ENCODE measurements at regions not wholly inside any gene's neighbourhood (a gene's known extent, or its start where the extent isn't known, plus 50 kb on each side); places are given as distances from the start of the nearest gene placed in this dataset.

DNA sequence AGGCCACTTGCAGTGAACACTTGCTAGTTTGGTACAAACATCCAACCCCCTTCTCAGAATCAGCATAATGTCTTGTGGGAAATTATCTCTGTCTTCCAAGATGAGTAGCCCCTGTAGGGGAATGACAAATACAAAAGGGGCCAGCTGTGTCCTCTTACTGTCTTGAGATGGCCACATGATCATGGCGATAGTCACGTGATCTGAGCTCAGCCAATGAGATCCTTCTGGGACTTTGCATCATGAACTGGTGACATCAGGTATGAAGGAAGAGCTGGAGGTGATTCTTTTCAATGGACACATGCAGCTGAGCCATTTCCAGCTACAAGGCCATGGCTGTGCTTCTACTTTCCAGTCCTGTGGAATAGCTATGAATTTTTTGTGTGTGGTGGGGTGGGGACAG, 206.3 kb downstream of the IRX1 start:
- POLR2A ChIA-PET = no interaction called here
- CTCF ChIA-PET = no interaction called here
- TF ChIP-seq, protein P1, sequence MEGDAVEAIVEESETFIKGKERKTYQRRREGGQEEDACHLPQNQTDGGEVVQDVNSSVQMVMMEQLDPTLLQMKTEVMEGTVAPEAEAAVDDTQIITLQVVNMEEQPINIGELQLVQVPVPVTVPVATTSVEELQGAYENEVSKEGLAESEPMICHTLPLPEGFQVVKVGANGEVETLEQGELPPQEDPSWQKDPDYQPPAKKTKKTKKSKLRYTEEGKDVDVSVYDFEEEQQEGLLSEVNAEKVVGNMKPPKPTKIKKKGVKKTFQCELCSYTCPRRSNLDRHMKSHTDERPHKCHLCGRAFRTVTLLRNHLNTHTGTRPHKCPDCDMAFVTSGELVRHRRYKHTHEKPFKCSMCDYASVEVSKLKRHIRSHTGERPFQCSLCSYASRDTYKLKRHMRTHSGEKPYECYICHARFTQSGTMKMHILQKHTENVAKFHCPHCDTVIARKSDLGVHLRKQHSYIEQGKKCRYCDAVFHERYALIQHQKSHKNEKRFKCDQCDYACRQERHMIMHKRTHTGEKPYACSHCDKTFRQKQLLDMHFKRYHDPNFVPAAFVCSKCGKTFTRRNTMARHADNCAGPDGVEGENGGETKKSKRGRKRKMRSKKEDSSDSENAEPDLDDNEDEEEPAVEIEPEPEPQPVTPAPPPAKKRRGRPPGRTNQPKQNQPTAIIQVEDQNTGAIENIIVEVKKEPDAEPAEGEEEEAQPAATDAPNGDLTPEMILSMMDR (IDR thresholded peaks at IDR 0.05; ENCODE audit: insufficient read depth, low read length, missing control alignments) = no peak

DNA sequence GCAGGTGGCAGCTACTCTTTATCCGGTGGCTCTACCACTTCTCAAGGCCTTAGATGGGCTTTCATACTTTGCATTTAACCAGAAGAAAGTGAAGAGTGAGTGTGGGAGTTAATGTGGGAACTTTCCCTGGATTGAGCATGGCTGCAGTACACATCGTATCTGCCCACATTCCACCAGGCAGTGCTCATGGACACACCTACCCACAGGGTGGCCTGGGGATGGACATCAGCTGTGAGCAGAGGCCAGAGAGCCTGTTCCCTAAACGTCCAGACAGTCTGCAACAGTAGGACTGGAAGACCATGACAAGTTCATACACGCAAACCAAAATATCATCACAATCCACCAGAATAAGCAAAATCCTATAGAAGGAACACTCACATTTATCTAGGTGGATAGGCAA, 213.8 kb downstream of the IRX1 start:
- TF ChIP-seq, protein P1 (IDR thresholded peaks at IDR 0.05; ENCODE audit: insufficient read depth, low read length, missing control alignments) = no peak
- H3K4me3 ChIP-seq (ENCODE audit: low read depth, low read length) = no peak overlapping the region
- POLR2A ChIA-PET = no interaction called here
- DNase-seq (ENCODE audit: low read depth, low spot score) = no peak
- CTCF ChIA-PET = no interaction called here

More for the DNA sequence above, 206.3 kb downstream of the IRX1 start:
- DNase-seq (ENCODE audit: low read depth, low spot score) = no peak
- no peak overlapping the region for H3K4me3 ChIP-seq (ENCODE audit: low read depth, low read length)

DNA sequence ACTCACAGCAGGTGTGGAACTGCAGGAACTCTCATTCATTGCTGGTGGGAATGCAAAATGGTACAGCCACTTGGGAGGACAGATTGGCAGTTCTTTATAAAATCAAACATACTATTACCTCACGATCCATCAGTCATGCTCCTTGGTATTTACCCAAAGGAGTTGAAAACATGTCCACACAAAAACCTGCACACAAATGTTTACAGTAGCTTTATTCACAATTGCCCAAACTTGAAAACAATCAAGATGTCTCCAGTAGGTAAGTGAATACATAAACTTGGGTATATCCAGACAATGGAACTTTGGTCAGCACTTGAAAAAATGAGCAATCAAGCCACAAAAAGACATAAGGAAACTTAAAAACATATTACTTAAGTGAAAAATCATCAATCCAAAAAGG, 215.5 kb downstream of the IRX1 start:
- TF ChIP-seq, protein P1 (IDR thresholded peaks at IDR 0.05; ENCODE audit: insufficient read depth, low read length, missing control alignments) = no peak
- no peak overlapping the region for H3K4me3 ChIP-seq (ENCODE audit: low read depth, low read length)
- ChIA-PET POLR2A (no interaction called here), CTCF (no interaction called here)
- DNase-seq (ENCODE audit: low read depth, low spot score) = no peak

DNA sequence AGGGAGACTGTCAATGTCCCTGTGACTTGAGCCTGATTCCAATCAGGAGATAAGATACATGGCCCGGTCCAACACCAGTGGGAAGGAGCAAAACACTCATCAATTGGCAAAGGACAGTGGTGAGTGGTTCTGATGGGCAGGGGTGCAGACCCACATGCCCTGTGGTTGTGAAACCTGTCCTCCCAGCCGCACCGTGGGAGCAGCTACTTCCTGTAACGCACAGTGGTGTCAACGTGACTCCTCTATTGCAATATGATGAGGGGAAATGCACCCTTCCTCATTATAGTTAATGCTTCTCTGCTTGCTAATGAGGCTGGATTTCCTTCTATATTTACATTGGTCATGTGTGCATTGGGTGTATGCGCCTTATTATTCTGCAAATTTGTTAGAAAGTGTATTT, 223.0 kb downstream of the IRX1 start:
- TF ChIP-seq, protein P1 (IDR thresholded peaks at IDR 0.05; ENCODE audit: insufficient read depth, low read length, missing control alignments) = no peak
- DNase-seq (ENCODE audit: low read depth, low spot score) = no peak
- ChIA-PET POLR2A (no interaction called here), CTCF (no interaction called here)
- H3K4me3 ChIP-seq (ENCODE audit: low read depth, low read length) = no peak overlapping the region

DNA sequence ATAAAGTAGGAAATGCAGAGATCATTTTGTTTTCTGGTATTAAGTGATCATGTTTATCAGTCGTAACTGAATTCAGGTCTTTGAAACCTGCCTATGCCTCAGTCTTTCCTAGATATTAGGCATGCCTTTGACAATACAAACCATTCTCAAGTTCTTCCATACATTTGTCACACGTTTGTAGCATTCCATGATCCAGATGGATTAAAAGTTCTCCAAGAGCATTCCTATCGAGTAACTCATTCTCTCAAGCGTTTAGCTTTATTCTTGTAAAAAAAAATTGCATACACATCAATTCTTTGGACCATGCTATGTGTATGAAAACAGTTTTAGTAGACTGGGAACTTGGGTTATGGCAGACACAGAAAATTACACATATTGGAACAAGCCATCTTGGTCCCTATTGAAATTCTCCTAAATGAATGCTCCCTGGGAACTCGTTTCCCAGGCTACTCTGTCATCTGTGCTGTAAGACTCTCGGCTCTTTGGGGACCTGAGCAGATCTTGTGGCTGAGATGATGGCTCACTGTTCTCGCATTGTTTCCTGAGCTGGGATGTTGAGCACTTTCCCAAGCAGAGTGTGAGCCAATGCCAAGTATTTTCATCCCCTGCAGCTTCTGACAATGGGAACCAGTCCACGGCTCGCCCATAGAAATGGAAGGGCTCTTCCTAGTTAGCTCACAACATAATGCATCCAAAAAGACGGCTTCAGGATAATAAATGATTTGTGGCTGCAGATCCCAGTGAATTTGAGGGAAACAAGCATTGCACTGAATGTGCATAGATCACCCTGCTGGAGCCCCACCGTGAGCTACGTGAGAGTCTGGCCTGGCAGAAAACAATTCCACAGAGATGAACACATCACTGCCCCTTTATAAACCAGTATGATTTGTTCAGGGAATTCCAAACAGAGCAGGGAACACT, 230.2 kb downstream of the IRX1 start:
- DNase-seq (ENCODE audit: low read depth, low spot score) = no peak
- H3K4me3 ChIP-seq (ENCODE audit: low read depth, low read length) = no peak overlapping the region
- ChIA-PET CTCF (no interaction called here), POLR2A (no interaction called here)
- TF ChIP-seq, protein P1 (IDR thresholded peaks at IDR 0.05; ENCODE audit: insufficient read depth, low read length, missing control alignments) = no peak

DNA sequence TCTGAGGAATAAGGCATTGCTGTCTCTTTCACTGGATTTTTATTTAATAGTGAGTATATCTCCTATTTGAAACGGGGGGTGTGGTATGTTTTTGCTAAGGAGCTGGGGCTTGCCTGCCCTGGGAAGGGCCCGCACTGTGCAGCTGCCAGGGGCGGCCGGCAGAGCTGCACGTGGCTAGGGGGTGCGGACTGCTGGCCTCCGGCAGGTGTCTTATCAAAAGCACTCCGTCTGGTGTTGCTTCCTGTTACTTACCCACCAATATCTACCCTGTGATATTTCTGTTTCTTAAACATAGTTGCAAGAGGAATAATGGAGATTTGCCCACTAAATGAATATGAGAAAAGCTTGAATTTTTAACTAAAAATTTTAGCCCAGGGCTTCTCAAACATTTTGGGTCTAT, 232.0 kb downstream of the IRX1 start:
- ChIA-PET CTCF (no interaction called here), POLR2A (no interaction called here)
- TF ChIP-seq, protein P1 (IDR thresholded peaks at IDR 0.05; ENCODE audit: insufficient read depth, low read length, missing control alignments) = no peak
- no peak overlapping the region for H3K4me3 ChIP-seq (ENCODE audit: low read depth, low read length)
- no peak for DNase-seq (ENCODE audit: low read depth, low spot score)
